NT2/D1 (cell line): ENCODE measurements at regions not wholly inside any gene's neighbourhood (a gene's known extent, or its start where the extent isn't known, plus 50 kb on each side); places are given as distances from the start of the nearest gene placed in this dataset.

Experiments used
- SUZ12 ChIP-seq: IDR thresholded peaks from 2 replicates; pipeline ENCODE4 v1.6.1; 2011; ENCODE audit not compliant: insufficient read length, insufficient read depth; ENCODE audit errors: extremely low read depth
- YY1 ChIP-seq: IDR thresholded peaks from 2 replicates; pipeline ENCODE4 v1.6.1; 2011; ENCODE audit not compliant: insufficient read length, insufficient read depth
- ZNF274 ChIP-seq: IDR thresholded peaks from 2 replicates; pipeline ENCODE4 v1.6.1; 2011; ENCODE audit warnings: mild to moderate bottlenecking, low read depth, low read length

DNA sequence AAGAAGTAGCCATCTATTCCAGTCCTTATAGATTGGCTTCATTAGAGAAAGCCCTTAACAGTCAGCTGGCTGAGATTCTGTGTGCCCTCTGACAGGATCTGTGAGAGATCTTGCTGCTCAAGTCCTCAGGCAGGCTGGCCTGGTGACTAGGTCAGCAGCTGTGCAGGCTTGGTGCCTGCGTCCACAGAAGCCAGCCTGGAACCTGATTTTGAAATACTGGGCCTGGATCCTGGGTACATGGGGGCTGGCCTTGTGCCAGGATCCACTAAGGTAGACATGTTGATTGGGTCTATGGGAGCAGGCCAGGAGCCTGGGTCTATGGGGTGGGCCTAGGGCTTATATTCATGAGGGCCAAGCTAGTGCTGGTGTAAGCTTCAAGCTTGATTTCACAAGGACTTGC lies 381.8 kb upstream of the MARCKS start:
- TF ChIP-seq ZNF274 (no peak), SUZ12 (no peak), YY1 (no peak)
